Ishikawa (cell line): ENCODE measurements at regions not wholly inside any gene's neighbourhood (a gene's known extent, or its start where the extent isn't known, plus 50 kb on each side); places are given as distances from the start of the nearest gene placed in this dataset.

Experiments
- CEBPB ChIP-seq: IDR thresholded peaks from 2 replicates; pipeline ENCODE4 v1.6.1; 2012
- CREB1 ChIP-seq: IDR thresholded peaks from 2 replicates; pipeline ENCODE4 v1.6.1; 2012; ENCODE audit warnings: low read depth
- EGR1 ChIP-seq: IDR thresholded peaks from 2 replicates; pipeline ENCODE4 v1.6.1; 2012
- EP300 ChIP-seq: IDR thresholded peaks from 2 replicates; pipeline ENCODE4 v1.6.1; 2012; ENCODE audit warnings: borderline replicate concordance
- FOXM1 ChIP-seq: IDR thresholded peaks from 2 replicates; pipeline ENCODE4 v1.6.1; 2012; ENCODE audit warnings: low read depth, borderline replicate concordance
- NFIC ChIP-seq: IDR thresholded peaks from 2 replicates; pipeline ENCODE4 v1.6.1; 2012
- TAF1 ChIP-seq: IDR thresholded peaks from 2 replicates; pipeline ENCODE4 v1.6.1; 2012; ENCODE audit warnings: low read depth, mild to moderate bottlenecking
- TCF12 ChIP-seq: IDR thresholded peaks from 2 replicates; pipeline ENCODE4 v1.6.1; 2012; ENCODE audit warnings: low read depth
- TEAD4 ChIP-seq: IDR thresholded peaks from 2 replicates; pipeline ENCODE4 v1.6.1; 2012
- ZBTB7A ChIP-seq: IDR thresholded peaks from 2 replicates; pipeline ENCODE4 v1.6.1; 2012; ENCODE audit warnings: low read depth
- TF ChIP-seq, protein P1 (sequence below): IDR thresholded peaks from 2 replicates; pipeline ENCODE4 v1.6.1; 2012; ENCODE audit warnings: low read depth, mild to moderate bottlenecking
- TF ChIP-seq, protein P2 (sequence below): IDR thresholded peaks from 2 replicates; pipeline ENCODE4 v1.6.1; 2012
- TF ChIP-seq, protein P3 (sequence below): IDR thresholded peaks from 2 replicates; pipeline ENCODE4 v1.6.1; 2012

DNA sequence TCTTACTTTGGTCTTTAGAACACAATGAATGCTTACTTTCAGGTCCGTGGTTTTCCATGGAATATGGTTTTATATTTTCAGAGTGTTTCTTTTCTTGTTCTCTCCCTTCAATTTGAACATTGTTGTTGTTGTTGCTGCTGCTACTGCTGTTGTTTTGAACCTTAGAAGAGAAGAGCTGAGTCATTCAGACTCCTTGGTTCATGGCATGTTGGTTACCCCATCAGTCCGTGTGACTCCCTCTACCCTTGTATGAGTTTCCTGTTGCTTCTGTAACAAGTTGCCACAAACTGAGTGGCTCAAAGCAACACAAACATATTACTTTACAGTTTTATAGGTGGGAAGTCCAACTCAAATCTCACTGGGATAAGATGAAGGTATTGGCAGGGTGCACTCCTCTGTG, 511.0 kb downstream of the INSC start:
- TF ChIP-seq EP300 (no peak), NFIC (no peak), TCF12 (no peak), TEAD4 (no peak), ZBTB7A (no peak), CEBPB (no peak), TAF1 (no peak), CREB1 (no peak), EGR1 (no peak), FOXM1 (no peak)
- TF ChIP-seq, protein P1, sequence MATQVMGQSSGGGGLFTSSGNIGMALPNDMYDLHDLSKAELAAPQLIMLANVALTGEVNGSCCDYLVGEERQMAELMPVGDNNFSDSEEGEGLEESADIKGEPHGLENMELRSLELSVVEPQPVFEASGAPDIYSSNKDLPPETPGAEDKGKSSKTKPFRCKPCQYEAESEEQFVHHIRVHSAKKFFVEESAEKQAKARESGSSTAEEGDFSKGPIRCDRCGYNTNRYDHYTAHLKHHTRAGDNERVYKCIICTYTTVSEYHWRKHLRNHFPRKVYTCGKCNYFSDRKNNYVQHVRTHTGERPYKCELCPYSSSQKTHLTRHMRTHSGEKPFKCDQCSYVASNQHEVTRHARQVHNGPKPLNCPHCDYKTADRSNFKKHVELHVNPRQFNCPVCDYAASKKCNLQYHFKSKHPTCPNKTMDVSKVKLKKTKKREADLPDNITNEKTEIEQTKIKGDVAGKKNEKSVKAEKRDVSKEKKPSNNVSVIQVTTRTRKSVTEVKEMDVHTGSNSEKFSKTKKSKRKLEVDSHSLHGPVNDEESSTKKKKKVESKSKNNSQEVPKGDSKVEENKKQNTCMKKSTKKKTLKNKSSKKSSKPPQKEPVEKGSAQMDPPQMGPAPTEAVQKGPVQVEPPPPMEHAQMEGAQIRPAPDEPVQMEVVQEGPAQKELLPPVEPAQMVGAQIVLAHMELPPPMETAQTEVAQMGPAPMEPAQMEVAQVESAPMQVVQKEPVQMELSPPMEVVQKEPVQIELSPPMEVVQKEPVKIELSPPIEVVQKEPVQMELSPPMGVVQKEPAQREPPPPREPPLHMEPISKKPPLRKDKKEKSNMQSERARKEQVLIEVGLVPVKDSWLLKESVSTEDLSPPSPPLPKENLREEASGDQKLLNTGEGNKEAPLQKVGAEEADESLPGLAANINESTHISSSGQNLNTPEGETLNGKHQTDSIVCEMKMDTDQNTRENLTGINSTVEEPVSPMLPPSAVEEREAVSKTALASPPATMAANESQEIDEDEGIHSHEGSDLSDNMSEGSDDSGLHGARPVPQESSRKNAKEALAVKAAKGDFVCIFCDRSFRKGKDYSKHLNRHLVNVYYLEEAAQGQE = no peak
- TF ChIP-seq, protein P2, sequence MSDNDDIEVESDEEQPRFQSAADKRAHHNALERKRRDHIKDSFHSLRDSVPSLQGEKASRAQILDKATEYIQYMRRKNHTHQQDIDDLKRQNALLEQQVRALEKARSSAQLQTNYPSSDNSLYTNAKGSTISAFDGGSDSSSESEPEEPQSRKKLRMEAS = no peak
- TF ChIP-seq, protein P3, sequence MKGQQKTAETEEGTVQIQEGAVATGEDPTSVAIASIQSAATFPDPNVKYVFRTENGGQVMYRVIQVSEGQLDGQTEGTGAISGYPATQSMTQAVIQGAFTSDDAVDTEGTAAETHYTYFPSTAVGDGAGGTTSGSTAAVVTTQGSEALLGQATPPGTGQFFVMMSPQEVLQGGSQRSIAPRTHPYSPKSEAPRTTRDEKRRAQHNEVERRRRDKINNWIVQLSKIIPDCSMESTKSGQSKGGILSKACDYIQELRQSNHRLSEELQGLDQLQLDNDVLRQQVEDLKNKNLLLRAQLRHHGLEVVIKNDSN = no peak
